D721Med (cell line): ENCODE measurements at regions not wholly inside any gene's neighbourhood (a gene's known extent, or its start where the extent isn't known, plus 50 kb on each side); places are given as distances from the start of the nearest gene placed in this dataset.

Source experiments
- DNase-seq: peaks from one replicate; pipeline ENCODE4 v3.0.0; 2011; ENCODE audit warnings: low spot score; ENCODE audit not compliant: insufficient read length
- FAIRE-seq: peaks from 2 replicates; lab custom pipeline; 2011; peaks lifted over from hg19 to GRCh38; lab: Jason Lieb, UNC
- TF ChIP-seq, protein P1 (sequence below): IDR thresholded peaks from 2 replicates; pipeline ENCODE4 v1.5.1; 2012; ENCODE audit warnings: mild to moderate bottlenecking, control low read depth; ENCODE audit not compliant: insufficient read depth; ENCODE audit errors: missing control alignments

DNA sequence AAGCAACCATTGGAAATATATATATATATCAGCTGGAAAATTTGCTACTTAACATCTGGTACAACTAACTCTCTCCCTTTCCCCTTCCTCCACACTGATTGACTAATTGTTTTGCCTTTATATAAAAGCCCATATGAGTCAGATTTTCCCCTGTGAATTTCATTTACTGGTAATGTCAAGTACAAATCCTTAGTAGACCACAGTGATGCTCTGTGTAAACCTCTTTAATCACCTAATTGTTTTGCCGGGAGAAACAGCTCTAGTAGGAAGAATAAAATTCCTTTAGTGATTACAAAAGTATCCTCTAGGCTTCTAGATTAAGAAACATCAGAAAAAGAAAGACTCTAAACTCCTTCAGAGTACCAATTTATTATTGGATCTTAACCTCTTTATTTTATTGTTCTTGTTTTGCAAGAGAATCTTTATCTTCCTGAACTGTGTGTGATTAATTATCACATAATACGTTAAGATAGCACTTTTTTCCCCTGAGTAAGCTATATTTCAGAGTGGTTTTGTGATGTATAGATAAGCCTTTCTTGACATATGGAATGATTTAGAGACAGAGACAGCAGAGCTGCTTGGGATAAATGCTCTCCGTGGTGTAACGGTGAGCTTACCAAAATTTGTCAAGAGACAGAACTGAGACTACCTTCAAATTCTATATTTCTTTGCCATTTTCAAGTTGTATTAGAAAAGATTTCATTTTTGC, 1606.4 kb upstream of the TENM3 start:
- no peak for FAIRE-seq
- TF ChIP-seq, protein P1, sequence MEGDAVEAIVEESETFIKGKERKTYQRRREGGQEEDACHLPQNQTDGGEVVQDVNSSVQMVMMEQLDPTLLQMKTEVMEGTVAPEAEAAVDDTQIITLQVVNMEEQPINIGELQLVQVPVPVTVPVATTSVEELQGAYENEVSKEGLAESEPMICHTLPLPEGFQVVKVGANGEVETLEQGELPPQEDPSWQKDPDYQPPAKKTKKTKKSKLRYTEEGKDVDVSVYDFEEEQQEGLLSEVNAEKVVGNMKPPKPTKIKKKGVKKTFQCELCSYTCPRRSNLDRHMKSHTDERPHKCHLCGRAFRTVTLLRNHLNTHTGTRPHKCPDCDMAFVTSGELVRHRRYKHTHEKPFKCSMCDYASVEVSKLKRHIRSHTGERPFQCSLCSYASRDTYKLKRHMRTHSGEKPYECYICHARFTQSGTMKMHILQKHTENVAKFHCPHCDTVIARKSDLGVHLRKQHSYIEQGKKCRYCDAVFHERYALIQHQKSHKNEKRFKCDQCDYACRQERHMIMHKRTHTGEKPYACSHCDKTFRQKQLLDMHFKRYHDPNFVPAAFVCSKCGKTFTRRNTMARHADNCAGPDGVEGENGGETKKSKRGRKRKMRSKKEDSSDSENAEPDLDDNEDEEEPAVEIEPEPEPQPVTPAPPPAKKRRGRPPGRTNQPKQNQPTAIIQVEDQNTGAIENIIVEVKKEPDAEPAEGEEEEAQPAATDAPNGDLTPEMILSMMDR: no peak
- no peak for DNase-seq

DNA sequence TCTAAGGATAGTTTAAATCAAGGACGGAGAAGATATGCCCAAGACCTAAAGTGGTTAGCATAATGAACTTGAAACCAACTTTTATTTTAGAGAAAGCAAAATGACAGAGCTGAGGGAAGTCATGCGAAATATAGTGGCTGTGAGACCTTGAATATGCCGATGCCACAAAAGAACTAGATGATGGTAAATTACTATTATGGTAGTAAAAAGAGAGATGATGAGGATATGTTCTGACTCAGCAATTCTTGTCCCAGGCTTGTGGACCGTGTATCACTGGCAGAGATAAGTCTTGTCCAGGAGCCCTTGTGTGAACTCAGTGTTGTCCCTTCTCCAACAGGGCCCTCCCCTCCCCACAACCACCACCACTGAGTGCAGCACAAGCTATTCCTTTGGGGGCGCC, 1605.6 kb upstream of the TENM3 start:
- TF ChIP-seq, protein P1: no peak
- DNase-seq (no peak), FAIRE-seq (no peak)

DNA sequence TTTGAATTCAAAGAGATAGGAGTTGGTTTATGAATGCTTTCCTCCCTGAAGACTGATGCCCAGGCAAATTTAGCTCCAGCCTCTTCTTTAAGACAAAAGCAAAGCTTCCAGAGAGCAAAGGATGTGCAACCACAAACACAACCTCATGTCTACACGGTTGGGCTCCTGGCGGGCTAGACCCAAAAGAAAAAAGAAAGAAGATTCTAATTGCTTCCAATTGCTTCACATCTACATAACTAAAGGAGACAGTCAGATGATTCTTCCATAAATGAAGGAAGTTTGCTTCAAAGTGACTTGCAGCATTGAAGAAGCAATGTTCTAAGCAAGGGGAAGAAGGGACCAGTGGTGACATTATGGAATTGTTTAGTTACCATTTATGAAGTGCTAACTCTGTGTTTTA, 1603.0 kb upstream of the TENM3 start:
- DNase-seq: no peak
- no peak for FAIRE-seq

DNA sequence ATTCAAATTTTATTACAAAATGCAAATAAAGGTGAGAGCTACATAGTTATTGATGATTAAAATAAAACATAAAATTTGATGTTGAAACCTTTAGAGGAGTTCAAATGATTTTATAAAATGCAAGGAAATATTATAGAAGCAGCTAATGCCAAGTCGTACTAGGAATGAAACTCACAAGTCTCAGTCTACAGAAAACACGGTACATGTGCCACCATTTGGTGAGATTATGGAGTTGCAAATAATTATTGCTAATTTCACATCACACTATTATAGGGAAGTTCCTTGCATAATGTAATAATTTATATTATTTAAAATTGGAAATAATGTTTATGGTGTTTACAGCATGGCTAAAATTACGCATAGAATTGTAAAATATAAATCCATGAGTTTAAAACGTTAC, 1601.7 kb upstream of the TENM3 start:
- FAIRE-seq: no peak
- TF ChIP-seq, protein P1: peak; percentile 19

More for the DNA sequence above, 1603.0 kb upstream of the TENM3 start:
- TF ChIP-seq, protein P1: no peak

DNA sequence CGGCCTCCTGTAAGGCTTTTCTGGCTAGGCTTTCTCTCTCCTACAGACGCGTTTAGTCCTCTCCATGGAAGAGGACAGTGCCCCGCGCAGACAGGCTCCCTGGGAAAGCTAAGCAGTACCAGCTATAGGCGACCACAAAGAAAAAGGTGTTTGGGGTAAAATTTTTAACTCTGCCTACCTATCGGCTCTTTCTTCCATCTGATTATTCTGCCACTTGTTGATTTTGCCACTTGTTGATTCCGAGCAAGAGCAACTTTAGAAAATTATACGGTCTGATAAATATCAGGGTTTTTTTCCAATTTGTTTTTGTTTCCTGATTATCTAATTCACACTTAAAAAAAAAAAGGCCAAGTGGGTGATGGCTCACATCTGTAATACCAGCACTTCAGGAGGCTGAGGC, 1600.5 kb upstream of the TENM3 start:
- TF ChIP-seq, protein P1: no peak
- FAIRE-seq (no peak), DNase-seq (no peak)

More for the DNA sequence above, 1601.7 kb upstream of the TENM3 start:
- no peak for DNase-seq

DNA sequence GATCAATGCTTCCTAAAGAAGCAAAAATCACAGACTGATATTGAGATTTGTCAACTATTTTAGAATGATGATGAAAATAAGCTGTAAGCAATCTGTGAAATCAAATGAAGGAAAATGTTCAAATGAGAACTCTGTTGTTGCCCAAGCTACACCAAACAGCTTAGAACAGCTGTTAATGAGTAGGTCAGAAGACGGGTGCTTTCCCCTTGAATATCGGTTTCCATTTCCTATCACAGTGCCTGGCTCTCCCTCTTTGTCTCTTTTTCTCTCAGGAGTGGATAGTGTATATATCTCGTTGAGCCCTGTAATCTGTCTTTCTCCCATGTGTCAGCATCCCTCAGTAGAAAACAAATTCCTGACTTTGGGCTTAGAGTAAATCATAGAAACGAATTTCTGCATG, 1592.9 kb upstream of the TENM3 start:
- no peak for FAIRE-seq

DNA sequence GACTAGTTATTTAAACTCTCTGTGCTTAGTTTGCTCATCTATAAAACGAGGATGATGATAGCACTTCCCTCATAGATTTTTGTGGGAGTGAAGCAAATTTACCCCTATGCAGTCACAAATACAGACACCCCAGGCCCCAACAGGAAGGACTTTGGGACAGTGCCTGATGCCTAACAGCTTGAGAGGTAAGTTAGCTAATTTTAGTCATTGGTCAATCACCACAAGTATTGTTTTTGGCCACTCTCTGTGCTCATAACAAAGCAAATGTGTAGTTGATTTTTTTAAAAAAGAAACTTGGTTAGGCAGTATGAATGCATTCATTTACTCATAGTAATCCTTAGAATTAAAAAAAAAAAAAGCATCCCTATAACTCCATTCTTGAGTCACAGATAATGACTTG, 1590.7 kb upstream of the TENM3 start:
- DNase-seq: no peak
- TF ChIP-seq, protein P1: no peak
- no peak for FAIRE-seq

More for the DNA sequence above, 1592.9 kb upstream of the TENM3 start:
- no peak for DNase-seq
- TF ChIP-seq, protein P1: no peak
